Limb (tissue), 2 donors: ENCODE measurements at regions not wholly inside any gene's neighbourhood (a gene's known extent, or its start where the extent isn't known, plus 50 kb on each side); places are given as distances from the start of the nearest gene placed in this dataset.

Experiments
- DNase-seq, 2 donors: peaks; one replicate each; pipeline ENCODE4 v3.0.0-alpha.2; 2016; ENCODE audit errors: extremely low spot score in 2 of 2

GRCh38 chr22:10781571-10782403, 4746.2 kb upstream of the OR11H1 start:
- DNase-seq: no peak
